Type B pancreatic cell (in vitro differentiated cells): ENCODE measurements at regions not wholly inside any gene's neighbourhood (a gene's known extent, or its start where the extent isn't known, plus 50 kb on each side); places are given as distances from the start of the nearest gene placed in this dataset.
"Not testable (repeated sequence)": the region's sequence is repeated elsewhere in the genome, so short reads cannot be mapped to it uniquely, and the experiment has no call there.

ENCODE experiments used
- DNase-seq: peaks from one replicate; pipeline ENCODE4 v3.0.0; 2021; ENCODE audit warnings: mixed read lengths; ENCODE audit not compliant: unreplicated experiment; ENCODE audit errors: extremely low spot score
- H3K27ac Mint-ChIP-seq: 2 replicates; pipeline ENCODE4 v1.8.0; 2021; ENCODE audit warnings: mild to moderate bottlenecking, mixed read lengths
- H3K27me3 Mint-ChIP-seq: 2 replicates; pipeline ENCODE4 v1.8.0; 2021; ENCODE audit warnings: mixed read lengths
- H3K36me3 Mint-ChIP-seq: 2 replicates; pipeline ENCODE4 v1.8.0; 2021; ENCODE audit warnings: mixed read lengths
- H3K4me1 Mint-ChIP-seq: one replicate; pipeline ENCODE4 v1.8.0; 2021; ENCODE audit warnings: mixed read lengths; ENCODE audit not compliant: unreplicated experiment
- H3K4me3 Mint-ChIP-seq: 2 replicates; pipeline ENCODE4 v1.8.0; 2021; ENCODE audit warnings: mild to moderate bottlenecking, mixed read lengths
- H3K9me3 Mint-ChIP-seq: 2 replicates; pipeline ENCODE4 v1.8.0; 2021; ENCODE audit warnings: mixed read lengths
- CTCF ChIP-seq: fragments of 200-600 bp; sonication (generic); conservative IDR thresholded peaks from 2 replicates; pipeline ENCODE4 v1.5.0; 2021; ENCODE audit warnings: antibody characterized with exemption, mild to moderate bottlenecking

- no peaks in the 10 kb centered on the region for H3K9me3 Mint-ChIP-seq
- peak overlapping the region; percentile 32 for H3K27ac Mint-ChIP-seq
- no peak for DNase-seq
These were observed 465.2 kb downstream of the AJAP1 start for GRCh38 chr1:5119366-5120234.

GRCh38 chr1:5118771-5119170 is 464.4 kb downstream of the AJAP1 start:
- not testable (repeated sequence) for DNase-seq

More at GRCh38 chr1:5119366-5120234, 465.2 kb downstream of the AJAP1 start:
- no peaks in the 10 kb centered on the region for H3K36me3 Mint-ChIP-seq
- peak; percentile 73 for TF ChIP-seq CTCF
- no peak overlapping the region for H3K4me3 Mint-ChIP-seq
- peaks cover 8% of the 10 kb centered on the region for H3K4me1 Mint-ChIP-seq
- peaks cover 12% of the 10 kb centered on the region for H3K27me3 Mint-ChIP-seq

DNA sequence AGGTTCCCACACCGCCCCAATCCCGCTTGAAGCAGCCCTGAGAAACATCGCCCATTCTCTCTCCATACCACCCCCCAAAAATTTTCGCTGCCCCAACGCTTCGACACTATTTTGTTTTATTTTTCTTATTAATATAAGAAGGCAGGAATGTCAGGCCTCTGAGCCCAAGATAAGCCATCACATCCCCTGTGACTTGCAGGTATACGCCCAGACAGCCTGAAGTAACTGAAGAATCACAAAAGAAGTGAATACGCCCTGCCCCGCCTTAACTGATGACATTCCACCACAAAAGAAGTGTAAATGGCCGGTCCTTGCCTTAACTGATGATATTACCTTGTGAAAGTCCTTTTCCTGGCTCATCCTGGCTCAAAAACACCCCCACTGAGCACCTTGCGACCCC is 463.9 kb downstream of the AJAP1 start:
- H3K9me3 Mint-ChIP-seq, H3K27me3 Mint-ChIP-seq, H3K4me3 Mint-ChIP-seq, H3K36me3 Mint-ChIP-seq, H3K4me1 Mint-ChIP-seq, DNase-seq: not testable (repeated sequence)
- H3K27ac Mint-ChIP-seq = peak overlapping the region; percentile 32

More at GRCh38 chr1:5118771-5119170, 464.4 kb downstream of the AJAP1 start:
- Mint-ChIP-seq H3K27me3 (peaks cover 12% of the 10 kb centered on the region), H3K27ac (peak overlapping the region; percentile 32)
- H3K4me3 Mint-ChIP-seq, H3K4me1 Mint-ChIP-seq, H3K9me3 Mint-ChIP-seq, H3K36me3 Mint-ChIP-seq: not testable (repeated sequence)

DNA sequence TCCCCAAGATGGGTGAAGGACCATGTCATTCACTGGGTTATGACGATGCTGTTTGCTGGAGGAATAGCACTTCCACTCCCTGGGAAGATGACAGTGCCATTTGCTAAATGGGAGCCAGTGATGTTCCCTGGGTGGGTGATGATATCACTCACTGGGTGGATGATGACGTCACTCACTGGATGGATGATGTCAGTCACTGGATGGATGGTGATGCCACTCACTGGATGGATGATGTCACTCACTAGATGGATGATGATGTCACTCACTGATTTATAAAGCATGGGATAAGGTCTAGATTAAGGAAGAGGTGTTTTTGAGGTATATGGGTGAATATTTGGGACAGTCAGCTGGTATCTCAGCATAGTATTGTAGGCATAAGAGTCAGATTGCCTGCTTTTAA is 457.2 kb downstream of the AJAP1 start:
- no peaks in the 10 kb centered on the region for H3K36me3 Mint-ChIP-seq
- H3K27me3 Mint-ChIP-seq = peaks cover 45% of the 10 kb centered on the region
- TF ChIP-seq CTCF = no peak
- H3K9me3 Mint-ChIP-seq = no peaks in the 10 kb centered on the region
- no peak for DNase-seq
- no peaks in the 10 kb centered on the region for H3K4me1 Mint-ChIP-seq
- H3K4me3 Mint-ChIP-seq = no peak overlapping the region
- H3K27ac Mint-ChIP-seq = no peak overlapping the region

DNA sequence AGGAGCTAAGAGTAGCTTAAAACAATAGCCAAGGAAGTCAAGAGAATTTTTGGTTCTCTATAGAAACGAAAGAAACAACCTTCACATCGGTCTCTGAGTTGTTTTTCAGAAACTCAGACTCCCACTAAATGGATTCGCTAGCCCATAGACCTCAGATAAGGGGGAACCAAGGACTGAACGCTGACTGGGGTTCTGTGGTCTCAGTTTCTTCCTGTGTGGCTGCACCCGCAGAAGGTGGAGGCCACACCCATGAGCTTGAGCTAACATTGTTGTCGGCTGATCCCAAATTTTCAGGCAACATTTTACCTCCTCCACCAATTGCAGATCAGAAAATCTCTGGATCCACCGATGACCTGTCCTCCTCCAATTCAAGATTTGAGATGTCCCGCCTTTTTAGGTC is 456.1 kb downstream of the AJAP1 start:
- Mint-ChIP-seq H3K4me3 (no peak overlapping the region), H3K36me3 (no peaks in the 10 kb centered on the region), H3K27me3 (peaks cover 41% of the 10 kb centered on the region), H3K9me3 (no peaks in the 10 kb centered on the region), H3K4me1 (no peaks in the 10 kb centered on the region), H3K27ac (no peak overlapping the region)
- no peak for TF ChIP-seq CTCF
- no peak for DNase-seq

DNA sequence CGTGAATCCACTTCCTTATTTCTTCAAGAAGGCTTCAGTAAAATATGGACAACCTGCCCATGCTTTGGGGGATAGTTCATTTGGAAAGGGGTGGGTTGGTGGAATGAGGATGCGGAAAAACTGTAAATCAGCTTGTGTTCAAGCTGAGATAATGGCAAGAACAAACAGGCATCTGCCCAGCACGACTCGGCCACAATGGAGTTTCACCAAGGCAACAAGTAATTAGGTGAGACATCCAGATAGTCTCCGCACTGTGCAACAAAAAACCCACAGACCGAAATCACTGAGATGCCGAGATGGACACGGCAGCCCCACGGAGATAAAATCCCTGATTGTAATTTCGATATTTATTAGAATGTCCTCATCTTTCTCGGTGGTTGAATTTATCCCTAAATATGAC is 455.2 kb downstream of the AJAP1 start:
- Mint-ChIP-seq H3K27me3 (peaks cover 41% of the 10 kb centered on the region), H3K9me3 (no peaks in the 10 kb centered on the region), H3K4me1 (no peaks in the 10 kb centered on the region), H3K4me3 (no peak overlapping the region), H3K27ac (no peak overlapping the region), H3K36me3 (no peaks in the 10 kb centered on the region)
- TF ChIP-seq CTCF = no peak
- no peak for DNase-seq
